Amniotic stem cell (primary cell): ENCODE measurements at regions not wholly inside any gene's neighbourhood (a gene's known extent, or its start where the extent isn't known, plus 50 kb on each side); places are given as distances from the start of the nearest gene placed in this dataset.

Experiments used
- DNase-seq: peaks from one replicate; lab custom pipeline; 2025; lab: John Stamatoyannopoulos, UW

DNA sequence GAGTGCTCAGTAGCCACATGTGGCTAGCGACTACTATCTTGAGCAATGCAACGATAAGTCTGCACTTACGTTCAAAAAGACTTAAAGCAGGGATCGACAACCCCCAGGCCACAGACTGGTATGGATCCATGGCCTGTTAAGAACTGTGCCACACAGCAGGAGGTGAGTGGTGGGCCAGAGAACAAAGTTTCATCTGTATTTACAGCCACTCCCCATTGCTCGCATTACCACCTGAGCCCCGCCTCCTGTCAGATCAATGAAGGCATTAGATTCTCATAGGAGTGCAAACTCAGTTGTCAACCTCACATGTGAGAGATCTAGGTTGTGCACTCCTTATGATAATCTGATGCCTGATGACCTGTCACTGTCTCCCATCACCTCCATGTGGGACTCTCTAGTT lies 103.6 kb upstream of the ZRANB2 start:
- no peak for DNase-seq

DNA sequence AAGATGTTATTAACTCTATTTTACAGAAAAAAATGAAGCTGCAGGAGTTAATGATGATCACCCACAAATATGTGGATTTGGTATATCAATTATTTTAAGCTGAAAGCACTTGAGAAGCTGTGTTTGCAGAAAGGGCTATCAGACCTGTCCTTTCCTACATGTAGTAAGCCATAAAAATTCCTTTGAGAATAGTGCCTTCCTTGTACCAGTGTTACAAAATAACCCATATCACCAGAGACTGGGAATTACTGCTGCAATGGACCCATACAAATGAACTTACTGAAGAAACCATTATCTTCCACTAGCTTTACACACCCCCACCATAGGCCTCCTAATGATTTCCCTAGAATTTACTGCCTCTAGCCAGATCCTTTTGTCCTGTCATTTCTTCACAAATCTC lies 99.2 kb upstream of the ZRANB2 start:
- no peak for DNase-seq

DNA sequence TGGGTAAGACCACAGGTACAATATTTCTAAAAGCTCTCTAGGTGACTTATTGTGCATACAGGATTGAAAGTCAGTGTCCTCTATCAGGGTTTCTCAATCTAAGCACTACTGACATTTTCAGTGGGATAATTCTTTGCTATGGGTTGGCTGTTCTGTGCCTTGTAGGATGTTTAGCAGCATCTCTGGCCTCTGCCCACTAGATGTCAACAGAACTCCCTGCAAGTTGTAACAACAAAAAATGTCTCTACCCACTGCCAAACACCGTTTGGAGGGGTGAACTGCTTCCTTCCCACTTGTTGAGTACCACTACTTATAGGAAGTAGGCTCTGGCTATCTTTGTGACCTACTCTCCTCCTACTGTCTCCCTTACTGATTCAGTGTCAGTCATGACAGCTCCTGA lies 90.1 kb upstream of the ZRANB2 start:
- DNase-seq = no peak

DNA sequence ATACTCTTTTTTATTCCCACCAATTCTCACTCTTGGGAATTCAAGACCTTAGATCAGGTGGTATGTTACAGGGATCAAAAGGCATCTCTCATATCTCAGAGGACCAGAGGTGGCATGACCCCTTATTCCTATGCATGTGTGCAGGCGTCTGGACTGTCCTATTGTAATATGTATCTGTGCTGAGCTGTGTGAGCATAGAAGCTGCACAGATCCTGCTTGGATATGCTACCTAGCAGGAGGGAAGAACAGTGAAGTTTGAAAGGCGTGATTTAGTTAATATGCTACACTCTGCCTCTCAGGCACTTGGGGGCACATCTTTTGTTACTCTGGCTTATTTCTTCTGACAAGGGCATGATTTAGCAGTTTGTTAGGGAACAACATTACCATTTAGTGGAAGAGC lies 86.7 kb upstream of the ZRANB2 start:
- DNase-seq = no peak

DNA sequence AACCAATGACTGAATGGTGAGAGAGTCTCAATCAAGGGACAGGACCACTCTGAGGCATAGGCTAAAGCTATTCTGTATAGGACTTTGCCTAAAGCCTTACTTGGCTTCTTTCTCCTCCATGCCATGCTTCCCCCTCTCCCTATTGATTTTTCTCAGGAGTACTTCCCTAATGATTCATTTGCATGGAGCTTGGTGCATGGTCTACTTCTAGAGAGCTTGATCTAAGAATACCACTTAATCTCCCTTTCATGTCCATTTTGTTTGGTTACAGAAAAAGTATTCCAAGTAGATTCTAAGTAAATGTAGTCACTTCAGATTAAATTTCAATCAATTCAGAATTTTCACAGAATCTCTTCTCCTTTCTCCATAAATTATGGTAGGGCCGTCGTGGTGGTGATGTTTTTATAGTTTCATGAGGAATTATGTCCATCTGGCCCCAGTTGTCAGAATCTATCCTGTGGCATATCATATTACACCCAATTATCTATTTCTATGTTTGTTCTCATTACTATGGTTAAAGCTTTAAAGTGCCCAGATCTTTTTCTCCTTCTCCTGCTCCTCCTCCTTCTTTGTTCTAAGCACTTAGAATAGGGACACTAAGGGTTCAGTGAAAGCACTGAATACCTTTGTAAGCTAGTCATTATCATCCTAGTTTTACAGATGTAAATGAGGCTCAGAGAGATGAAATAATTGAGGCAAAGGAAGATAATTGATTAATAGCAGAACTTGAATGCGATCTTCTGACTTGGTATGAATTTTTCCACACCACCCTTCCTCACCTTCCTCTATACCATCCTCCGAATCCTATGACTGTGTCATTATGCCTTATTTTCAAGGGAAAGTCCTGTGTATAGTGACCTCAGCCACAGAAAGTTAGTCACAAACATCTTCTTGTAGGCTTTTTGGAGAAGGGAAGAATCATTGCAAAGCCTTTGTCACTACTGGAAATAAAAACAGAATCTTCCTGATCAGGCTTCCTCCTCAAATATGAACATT lies 85.6 kb upstream of the ZRANB2 start:
- DNase-seq = no peak

DNA sequence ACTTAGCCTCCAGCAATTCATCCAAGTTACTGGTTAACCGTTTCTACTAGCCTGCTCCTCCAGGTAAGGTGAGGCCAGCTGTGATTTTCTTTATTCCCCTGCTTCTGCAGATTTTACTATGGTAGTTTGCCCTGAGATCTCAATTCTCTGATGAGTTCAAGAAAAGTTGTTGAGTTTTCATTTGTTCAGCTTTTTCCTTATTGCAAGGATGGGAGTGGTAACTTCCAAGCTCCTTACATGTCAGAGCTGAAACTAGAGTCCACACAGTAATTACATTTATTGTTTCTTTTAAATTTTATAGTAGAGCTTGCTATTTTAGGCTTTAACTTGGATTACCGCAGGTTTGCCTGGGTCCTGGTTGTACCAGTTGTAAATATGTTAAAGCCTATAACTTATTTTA lies 76.9 kb upstream of the ZRANB2 start:
- DNase-seq = no peak

DNA sequence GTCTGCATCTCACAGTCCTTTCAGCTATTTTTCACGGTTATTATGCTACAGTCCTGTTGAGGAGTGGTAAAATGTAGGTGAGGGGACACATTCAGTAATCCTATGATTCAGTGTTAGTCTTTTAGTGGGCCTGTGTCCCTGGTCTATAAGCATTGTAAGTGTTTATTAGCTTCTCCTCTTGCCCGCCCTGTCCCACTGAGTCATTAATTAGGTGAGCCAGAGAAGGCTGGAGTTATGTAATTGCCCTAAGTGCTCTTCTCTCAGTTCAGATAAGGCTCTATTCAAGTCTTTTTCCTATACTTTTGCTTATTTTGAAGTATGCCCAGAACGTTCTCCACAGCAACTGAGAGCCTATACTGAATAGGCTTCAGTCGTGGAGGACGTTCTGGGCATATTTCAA lies 76.3 kb upstream of the ZRANB2 start:
- no peak for DNase-seq

DNA sequence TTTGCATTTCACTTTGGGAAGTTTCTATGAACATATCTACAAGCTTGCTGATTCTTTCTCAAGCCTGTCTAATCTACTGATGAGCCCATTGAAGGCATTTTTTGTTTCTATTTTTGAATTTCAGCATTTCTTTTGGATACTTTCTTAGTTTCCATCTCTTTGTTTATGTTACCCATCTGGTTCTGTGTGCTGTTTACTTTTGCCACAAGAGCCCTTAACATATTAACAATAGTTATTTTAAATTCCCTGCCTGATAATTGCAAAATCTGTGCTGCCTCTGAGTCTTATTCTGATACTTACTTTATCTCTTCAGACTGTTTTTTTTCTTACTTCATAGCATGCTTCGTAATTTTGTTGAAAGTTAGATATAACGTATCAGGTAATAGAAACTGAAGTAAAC lies 75.8 kb upstream of the ZRANB2 start:
- no peak for DNase-seq

GRCh38 chr1:71154429-71154828 lies 73.6 kb upstream of the ZRANB2 start:
- no peak for DNase-seq

GRCh38 chr1:71153826-71154225 lies 73.0 kb upstream of the ZRANB2 start:
- no peak for DNase-seq

DNA sequence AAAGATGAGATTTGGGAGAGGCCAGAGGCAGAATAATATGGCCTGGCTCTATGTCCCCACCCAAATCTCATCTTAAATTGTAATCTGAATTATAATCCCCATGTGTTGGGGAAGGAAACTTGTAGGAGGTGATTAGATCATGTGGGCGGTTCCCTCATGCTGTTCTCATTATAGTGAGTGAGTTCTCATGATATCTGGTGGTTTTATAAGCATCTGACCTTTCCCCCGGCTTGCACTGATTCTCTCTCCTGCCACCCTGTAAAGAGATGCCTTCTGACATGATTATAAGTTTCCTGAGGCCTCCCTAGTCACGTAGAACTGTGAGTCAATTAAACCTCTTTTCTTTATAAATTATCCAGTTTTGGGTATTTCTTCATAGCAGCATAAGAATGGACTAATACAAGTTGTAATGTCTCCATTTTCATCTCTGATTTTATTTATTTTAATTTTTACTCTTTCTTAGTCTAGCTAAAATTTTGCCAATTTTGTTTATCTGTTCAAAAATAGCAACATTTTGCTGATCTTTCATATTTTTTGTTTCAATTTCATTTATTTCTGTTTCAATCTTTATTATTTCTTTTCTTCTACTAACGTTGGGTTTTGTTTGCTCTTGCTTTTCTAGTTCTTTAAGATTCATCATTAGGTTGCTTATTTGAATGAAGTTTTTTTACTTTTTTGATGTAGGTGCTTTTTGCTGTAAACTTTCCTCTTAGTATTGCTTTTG lies 67.0 kb upstream of the ZRANB2 start:
- no peak for DNase-seq

GRCh38 chr1:71135571-71135970 lies 54.7 kb upstream of the ZRANB2 start:
- no peak for DNase-seq
